ENCODE measurements at regions not wholly inside any gene's neighbourhood (a gene's known extent, or its start where the extent isn't known, plus 50 kb on each side); places are given as distances from the start of the nearest gene placed in this dataset.
"Not testable (repeated sequence)": the region's sequence is repeated elsewhere in the genome, so short reads cannot be mapped to it uniquely, and the experiment has no call there.

DNA sequence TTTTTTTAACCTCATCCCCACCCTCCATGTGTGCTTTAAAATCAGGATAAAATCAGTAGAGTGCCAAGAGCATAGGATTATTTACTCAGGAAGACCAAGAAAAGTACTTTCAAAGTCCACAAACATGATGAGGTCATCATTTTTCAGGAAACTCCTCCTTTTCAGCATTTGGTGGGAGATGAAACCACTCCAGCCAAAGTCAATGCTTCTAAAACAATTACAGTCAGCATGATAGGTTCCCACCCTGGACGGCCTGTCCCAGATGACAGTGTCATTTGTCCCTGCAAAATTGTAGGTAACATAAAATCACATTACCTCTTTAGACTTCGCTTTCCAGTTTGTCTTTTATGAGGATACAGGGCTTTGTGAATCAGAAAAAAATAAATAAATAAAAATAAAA, 836.7 kb downstream of the SPATA31A1 start:
- H3K9me3 ChIP-seq; H3K27me3 ChIP-seq; H3K4me1 ChIP-seq; intact Hi-C loops (cut with DNase I); H3K36me3 ChIP-seq; H3K27ac ChIP-seq; H3K4me3 ChIP-seq; DNase-seq: not testable (repeated sequence)
- WGBS, 2 donors, result 61 to 76% methylated on average over 1 of the region's 2 CpGs

- H3K4me1 ChIP-seq; H3K9me3 ChIP-seq; H3K36me3 ChIP-seq; H3K4me3 ChIP-seq; intact Hi-C loops (cut with DNase I); H3K27me3 ChIP-seq; H3K27ac ChIP-seq; DNase-seq: not testable (repeated sequence)
- WGBS, 2 donors, result 85 to 88% methylated on average over 14 of the region's 15 CpGs
These were observed 840.8 kb downstream of the SPATA31A1 start for GRCh38 chr9:40196165-40196714.

GRCh38 chr9:40196803-40197202, 841.3 kb downstream of the SPATA31A1 start:
- H3K4me3 ChIP-seq; H3K9me3 ChIP-seq; H3K27me3 ChIP-seq; H3K4me1 ChIP-seq; DNase-seq; H3K27ac ChIP-seq; H3K36me3 ChIP-seq; intact Hi-C loops (cut with DNase I): not testable (repeated sequence)
- 90 to 98% methylated on average over 11 of the region's 18 CpGs for WGBS, 2 donors

- intact Hi-C loops (cut with DNase I); H3K4me1 ChIP-seq; H3K27me3 ChIP-seq; H3K36me3 ChIP-seq; H3K27ac ChIP-seq; H3K9me3 ChIP-seq; DNase-seq; H3K4me3 ChIP-seq: not testable (repeated sequence)
- 53 to 74% methylated on average over 21 to 22 of the region's 33 CpGs for WGBS, 2 donors
These were observed 866.2 kb downstream of the SPATA31A1 start for GRCh38 chr9:40221596-40222233.

DNA sequence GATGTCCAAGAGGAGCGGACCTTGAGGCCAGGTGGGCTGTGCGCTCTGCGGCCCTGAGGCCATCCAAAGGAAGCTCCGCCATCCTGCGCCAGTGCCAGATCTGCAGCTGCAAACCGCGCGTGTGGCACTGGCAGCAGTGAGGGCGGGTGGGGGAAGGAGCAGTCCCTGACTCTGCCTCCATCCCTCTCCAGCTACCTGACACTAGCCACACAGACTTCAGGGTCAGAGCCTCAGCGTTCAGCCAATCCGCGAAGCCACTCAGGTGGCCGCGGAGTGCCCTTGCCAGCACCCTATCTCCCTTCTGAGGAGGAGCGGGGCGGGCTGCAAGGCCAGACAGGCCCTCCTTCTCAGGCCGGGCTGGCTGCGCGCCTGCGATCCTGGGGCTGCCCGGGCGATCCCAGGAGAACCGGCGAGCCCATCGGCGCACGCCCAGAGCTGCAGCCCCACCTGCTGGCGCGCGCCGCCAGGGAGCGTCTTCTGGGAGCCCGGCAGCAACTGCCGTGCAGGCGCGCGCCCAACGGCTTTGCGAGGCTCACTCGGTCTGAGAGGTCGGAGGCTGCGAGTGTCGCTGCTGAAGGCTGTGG, 867.2 kb downstream of the SPATA31A1 start:
- H3K36me3 ChIP-seq; intact Hi-C loops (cut with DNase I); H3K27me3 ChIP-seq; H3K4me1 ChIP-seq; H3K9me3 ChIP-seq; H3K27ac ChIP-seq: not testable (repeated sequence)
- 1 to 2% methylated on average over 35 to 38 of the region's 43 CpGs for WGBS, 2 donors
- peak overlapping the region in 2 of 4 donors; percentile 20 to 23 for H3K4me3 ChIP-seq
- TF ChIP-seq, protein P1, sequence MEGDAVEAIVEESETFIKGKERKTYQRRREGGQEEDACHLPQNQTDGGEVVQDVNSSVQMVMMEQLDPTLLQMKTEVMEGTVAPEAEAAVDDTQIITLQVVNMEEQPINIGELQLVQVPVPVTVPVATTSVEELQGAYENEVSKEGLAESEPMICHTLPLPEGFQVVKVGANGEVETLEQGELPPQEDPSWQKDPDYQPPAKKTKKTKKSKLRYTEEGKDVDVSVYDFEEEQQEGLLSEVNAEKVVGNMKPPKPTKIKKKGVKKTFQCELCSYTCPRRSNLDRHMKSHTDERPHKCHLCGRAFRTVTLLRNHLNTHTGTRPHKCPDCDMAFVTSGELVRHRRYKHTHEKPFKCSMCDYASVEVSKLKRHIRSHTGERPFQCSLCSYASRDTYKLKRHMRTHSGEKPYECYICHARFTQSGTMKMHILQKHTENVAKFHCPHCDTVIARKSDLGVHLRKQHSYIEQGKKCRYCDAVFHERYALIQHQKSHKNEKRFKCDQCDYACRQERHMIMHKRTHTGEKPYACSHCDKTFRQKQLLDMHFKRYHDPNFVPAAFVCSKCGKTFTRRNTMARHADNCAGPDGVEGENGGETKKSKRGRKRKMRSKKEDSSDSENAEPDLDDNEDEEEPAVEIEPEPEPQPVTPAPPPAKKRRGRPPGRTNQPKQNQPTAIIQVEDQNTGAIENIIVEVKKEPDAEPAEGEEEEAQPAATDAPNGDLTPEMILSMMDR (IDR thresholded peaks at IDR 0.05), result peak in 1 of 4 experiments; percentile 48
- DNase-seq, result peak; percentile 62

DNA sequence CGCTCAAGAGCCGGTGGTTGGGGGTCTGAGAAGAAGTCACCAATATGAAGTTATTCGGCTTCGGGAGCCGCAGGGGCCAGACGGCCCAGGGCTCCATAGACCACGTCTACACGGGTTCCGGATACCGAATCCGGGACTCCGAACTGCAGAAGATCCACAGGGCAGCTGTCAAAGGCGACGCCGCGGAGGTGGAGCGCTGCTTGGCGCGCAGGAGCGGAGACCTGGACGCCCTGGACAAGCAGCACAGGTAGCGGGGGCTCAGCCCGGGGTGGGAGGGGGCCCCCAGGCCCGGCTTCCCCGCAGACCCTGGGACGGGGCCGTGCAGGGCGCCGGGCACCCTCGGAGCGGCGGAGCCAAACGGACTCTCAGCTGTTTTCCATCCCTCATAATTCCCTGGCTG, 867.9 kb downstream of the SPATA31A1 start:
- WGBS, 2 donors, result 0 to 2% methylated on average over 17 to 18 of the region's 33 CpGs
- intact Hi-C loops (cut with DNase I); H3K4me1 ChIP-seq; H3K36me3 ChIP-seq; H3K27me3 ChIP-seq; H3K27ac ChIP-seq; H3K9me3 ChIP-seq: not testable (repeated sequence)
- DNase-seq, result peak; percentile 43
- H3K4me3 ChIP-seq, result peak overlapping the region in 2 of 4 donors; percentile 22 to 23

Measured in sigmoid colon (tissue), 6 donors.